Keratinocyte (primary cell): ENCODE measurements at regions not wholly inside any gene's neighbourhood (a gene's known extent, or its start where the extent isn't known, plus 50 kb on each side); places are given as distances from the start of the nearest gene placed in this dataset.
"Not testable (repeated sequence)": the region's sequence is repeated elsewhere in the genome, so short reads cannot be mapped to it uniquely, and the experiment has no call there.

Source experiments
- DNase-seq: peaks from one replicate; pipeline ENCODE4 v3.0.0-alpha.2; 2011; ENCODE audit warnings: low read depth, missing footprints, low spot score
- FAIRE-seq: peaks from 2 replicates; lab custom pipeline; 2011; peaks lifted over from hg19 to GRCh38; lab: Jason Lieb, UNC
- H2AFZ ChIP-seq: 2 replicates; pipeline ENCODE4 v1.6.0; 2012; ENCODE audit warnings: low read length, control low read depth, inconsistent platforms; ENCODE audit not compliant: control insufficient read depth
- H3K27ac ChIP-seq: 2 replicates; pipeline ENCODE4 v1.5.1; 2011; ENCODE audit warnings: low read length; ENCODE audit not compliant: control insufficient read depth, insufficient read depth
- H3K27me3 ChIP-seq: 3 replicates; pipeline ENCODE4 v1.6.0; 2011; ENCODE audit warnings: low read length; ENCODE audit not compliant: control insufficient read depth, insufficient read depth; ENCODE audit errors: extremely low read depth
- H3K36me3 ChIP-seq, 2 experiments: 2 replicates in 1 of 2; 3 replicates in 1 of 2; pipeline ENCODE4 v1.5.1; 2011; ENCODE audit warnings: low read length in 2 of 2, mild to moderate bottlenecking in 1 of 2; ENCODE audit not compliant: control insufficient read depth in 2 of 2, insufficient read depth in 2 of 2; ENCODE audit errors: extremely low read depth in 1 of 2
- H3K4me1 ChIP-seq: 3 replicates; pipeline ENCODE4 v1.5.1; 2011; ENCODE audit warnings: low read length; ENCODE audit not compliant: control insufficient read depth, insufficient read depth; ENCODE audit errors: extremely low read depth
- H3K4me2 ChIP-seq: 3 replicates; pipeline ENCODE4 v1.6.0; 2011; ENCODE audit warnings: low read depth, low read length; ENCODE audit not compliant: control insufficient read depth, insufficient read depth; ENCODE audit errors: extremely low read depth
- H3K4me3 ChIP-seq, 3 experiments: fragments of 200-600 bp in 1 of 3; sonication (generic) in 1 of 3; 2 replicates in 2 of 3; 3 replicates in 1 of 3; pipeline ENCODE4 v1.5.1; 2011 to 2016; ENCODE audit warnings: low read length in 3 of 3, mild to moderate bottlenecking in 3 of 3, control low read depth in 2 of 3, inconsistent platforms in 1 of 3, low read depth in 1 of 3, mixed read lengths in 1 of 3, mixed run types in 1 of 3, moderate library complexity in 1 of 3; ENCODE audit not compliant: control insufficient read depth in 2 of 3, insufficient read depth in 2 of 3; ENCODE audit errors: extremely low read depth in 1 of 3
- H3K79me2 ChIP-seq: 2 replicates; pipeline ENCODE4 v1.6.0; 2012; ENCODE audit warnings: low read length; ENCODE audit not compliant: control insufficient read depth, insufficient read depth
- H3K9ac ChIP-seq: 3 replicates; pipeline ENCODE4 v1.6.0; 2011; ENCODE audit warnings: low read length; ENCODE audit not compliant: control insufficient read depth, insufficient read depth; ENCODE audit errors: extremely low read depth
- H3K9me1 ChIP-seq: 3 replicates; pipeline ENCODE4 v1.6.0; 2011; ENCODE audit warnings: low read length; ENCODE audit not compliant: control insufficient read depth, insufficient read depth; ENCODE audit errors: extremely low read depth
- H3K9me3 ChIP-seq: 2 replicates; pipeline ENCODE4 v1.5.1; 2012; ENCODE audit warnings: low read depth, low read length; ENCODE audit not compliant: control insufficient read depth
- H4K20me1 ChIP-seq: 3 replicates; pipeline ENCODE4 v1.6.0; 2011; ENCODE audit warnings: low read length; ENCODE audit not compliant: control insufficient read depth, insufficient read depth; ENCODE audit errors: extremely low read depth
- EZH2 ChIP-seq: IDR thresholded peaks from one replicate; pipeline ENCODE4 v1.6.1; 2012; ENCODE audit warnings: inconsistent platforms, mild to moderate bottlenecking, low read length, moderate library complexity
- dilution Hi-C: fragments of 300-500 bp; cut with MboI; formaldehyde crosslinking; loops from one replicate; pipeline ENCODE4 v1.7.0; 2020; ENCODE audit warnings: low sequenced_read_pairs; ENCODE audit not compliant: extremely low pct_ligation_motif_present
- TF ChIP-seq, protein P1 (sequence below), 3 experiments: IDR thresholded peaks in 1 of 3; conservative IDR thresholded peaks in 1 of 3; optimal IDR thresholded peaks in 1 of 3; 2 replicates in 2 of 3; 3 replicates in 1 of 3; pipeline versions ENCODE3 to v1.5.1; 2011; ENCODE audit warnings: low read length in 3 of 3, mild to moderate bottlenecking in 3 of 3, moderate library complexity in 2 of 3, control low read depth in 1 of 3, inconsistent platforms in 1 of 3; ENCODE audit not compliant: insufficient read depth in 2 of 3; ENCODE audit errors: extremely low read depth in 1 of 3

DNA sequence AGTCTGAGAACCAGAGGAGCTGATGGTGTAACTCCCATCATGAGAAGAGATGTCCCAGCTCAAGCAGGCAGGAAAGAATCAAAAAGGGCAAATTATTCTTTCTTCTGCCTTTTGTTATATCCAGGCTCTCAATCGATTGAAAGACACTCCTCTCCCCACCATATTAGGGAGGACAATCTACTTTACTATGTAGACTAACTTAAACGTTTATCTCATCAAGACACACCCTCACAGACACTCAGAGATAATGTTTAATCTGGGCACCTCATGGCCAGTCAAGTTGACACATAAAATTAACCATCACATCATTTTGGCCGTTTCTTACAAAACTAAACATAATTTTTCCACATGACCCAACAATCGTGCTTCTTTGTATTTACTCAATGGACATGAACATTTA is 534.3 kb upstream of the RORB start:
- H3K79me2 ChIP-seq = no peaks in the 10 kb centered on the region
- H3K4me1 ChIP-seq = no peaks in the 10 kb centered on the region
- H3K27ac ChIP-seq = no peak overlapping the region
- H3K4me2 ChIP-seq = no peak overlapping the region
- TF ChIP-seq, protein P1, sequence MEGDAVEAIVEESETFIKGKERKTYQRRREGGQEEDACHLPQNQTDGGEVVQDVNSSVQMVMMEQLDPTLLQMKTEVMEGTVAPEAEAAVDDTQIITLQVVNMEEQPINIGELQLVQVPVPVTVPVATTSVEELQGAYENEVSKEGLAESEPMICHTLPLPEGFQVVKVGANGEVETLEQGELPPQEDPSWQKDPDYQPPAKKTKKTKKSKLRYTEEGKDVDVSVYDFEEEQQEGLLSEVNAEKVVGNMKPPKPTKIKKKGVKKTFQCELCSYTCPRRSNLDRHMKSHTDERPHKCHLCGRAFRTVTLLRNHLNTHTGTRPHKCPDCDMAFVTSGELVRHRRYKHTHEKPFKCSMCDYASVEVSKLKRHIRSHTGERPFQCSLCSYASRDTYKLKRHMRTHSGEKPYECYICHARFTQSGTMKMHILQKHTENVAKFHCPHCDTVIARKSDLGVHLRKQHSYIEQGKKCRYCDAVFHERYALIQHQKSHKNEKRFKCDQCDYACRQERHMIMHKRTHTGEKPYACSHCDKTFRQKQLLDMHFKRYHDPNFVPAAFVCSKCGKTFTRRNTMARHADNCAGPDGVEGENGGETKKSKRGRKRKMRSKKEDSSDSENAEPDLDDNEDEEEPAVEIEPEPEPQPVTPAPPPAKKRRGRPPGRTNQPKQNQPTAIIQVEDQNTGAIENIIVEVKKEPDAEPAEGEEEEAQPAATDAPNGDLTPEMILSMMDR (optimal IDR thresholded peaks at IDR 0.05 in 1 of 3, IDR thresholded peaks at IDR 0.05 in 1 of 3, conservative IDR thresholded peaks at IDR 0.05 in 1 of 3; ENCODE audit: extremely low read depth in 1 of 3, insufficient read depth in 2 of 3, low read length in 3 of 3) = no peak
- no peak for TF ChIP-seq EZH2
- H3K36me3 ChIP-seq = no peaks in the 10 kb centered on the region
- dilution Hi-C loops = no loop called here
- no peaks in the 10 kb centered on the region for H3K9me1 ChIP-seq
- H2AFZ ChIP-seq = no peak overlapping the region
- FAIRE-seq = no peak
- H3K9me3 ChIP-seq = no peaks in the 10 kb centered on the region
- H4K20me1 ChIP-seq = no peaks in the 10 kb centered on the region
- no peaks in the 10 kb centered on the region for H3K27me3 ChIP-seq
- no peak overlapping the region for H3K4me3 ChIP-seq
- no peak overlapping the region for H3K9ac ChIP-seq
- DNase-seq = no peak

DNA sequence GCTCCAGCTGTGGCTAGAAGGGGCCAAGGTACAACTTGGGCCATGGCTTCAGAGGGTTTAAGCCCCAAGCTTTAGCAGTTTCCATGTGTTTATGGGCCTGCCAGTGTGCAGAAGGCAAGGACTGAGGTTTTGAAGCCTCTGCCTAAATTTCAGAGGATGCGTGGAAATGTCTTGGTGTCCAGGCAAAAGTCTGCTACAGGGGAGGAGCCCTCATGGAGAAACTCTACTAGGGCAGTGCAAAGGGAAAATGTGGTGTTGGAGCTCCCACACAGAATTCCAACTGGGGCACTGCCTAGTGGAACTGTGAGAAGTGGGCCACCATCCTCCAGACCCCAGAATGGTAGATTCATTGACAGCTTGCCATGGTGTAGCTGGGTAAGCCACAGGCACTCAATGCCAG is 527.2 kb upstream of the RORB start:
- dilution Hi-C loops = no loop called here
- Histone ChIP-seq H3K9me1 (no peaks in the 10 kb centered on the region), H3K79me2 (no peaks in the 10 kb centered on the region), H4K20me1 (no peaks in the 10 kb centered on the region), H3K27ac (no peak overlapping the region), H3K27me3 (no peaks in the 10 kb centered on the region), H3K4me1 (no peaks in the 10 kb centered on the region), H3K4me3 (no peak overlapping the region), H3K4me2 (no peak overlapping the region), H3K9ac (no peak overlapping the region), H3K9me3 (no peaks in the 10 kb centered on the region), H3K36me3 (no peaks in the 10 kb centered on the region), H2AFZ (no peak overlapping the region)
- DNase-seq = no peak
- no peak for TF ChIP-seq EZH2
- TF ChIP-seq, protein P1 (optimal IDR thresholded peaks at IDR 0.05 in 1 of 3, IDR thresholded peaks at IDR 0.05 in 1 of 3, conservative IDR thresholded peaks at IDR 0.05 in 1 of 3; ENCODE audit: extremely low read depth in 1 of 3, insufficient read depth in 2 of 3, low read length in 3 of 3) = no peak
- FAIRE-seq = no peak

DNA sequence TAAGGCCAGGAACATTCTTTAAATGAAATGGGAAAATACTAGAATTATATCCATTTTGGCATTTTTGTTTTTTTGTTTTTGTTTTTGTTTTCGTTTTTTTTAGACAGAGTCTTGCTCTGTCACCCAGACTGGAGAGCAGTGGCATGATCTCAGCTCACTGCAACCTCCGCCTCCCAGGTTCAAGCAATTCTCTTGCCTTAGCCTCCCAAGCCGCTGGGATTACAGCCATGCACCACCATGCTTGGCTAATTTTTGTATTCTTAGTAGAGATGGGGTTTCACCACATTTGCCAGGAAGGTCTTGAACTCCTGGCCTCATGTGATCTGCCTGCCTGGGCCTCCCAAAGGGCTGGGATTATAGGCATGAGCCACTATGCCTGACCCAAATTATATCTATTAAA is 520.7 kb upstream of the RORB start:
- DNase-seq, H3K9me1 ChIP-seq, H4K20me1 ChIP-seq, FAIRE-seq, H3K27me3 ChIP-seq, H3K4me2 ChIP-seq, H3K27ac ChIP-seq, H3K9me3 ChIP-seq, H3K9ac ChIP-seq, H2AFZ ChIP-seq, H3K4me1 ChIP-seq, H3K36me3 ChIP-seq, H3K79me2 ChIP-seq, dilution Hi-C loops, H3K4me3 ChIP-seq: not testable (repeated sequence)
